ENCODE measurements at regions not wholly inside any gene's neighbourhood (a gene's known extent, or its start where the extent isn't known, plus 50 kb on each side); places are given as distances from the start of the nearest gene placed in this dataset.
"Not testable (repeated sequence)": the region's sequence is repeated elsewhere in the genome, so short reads cannot be mapped to it uniquely, and the experiment has no call there.

DNA sequence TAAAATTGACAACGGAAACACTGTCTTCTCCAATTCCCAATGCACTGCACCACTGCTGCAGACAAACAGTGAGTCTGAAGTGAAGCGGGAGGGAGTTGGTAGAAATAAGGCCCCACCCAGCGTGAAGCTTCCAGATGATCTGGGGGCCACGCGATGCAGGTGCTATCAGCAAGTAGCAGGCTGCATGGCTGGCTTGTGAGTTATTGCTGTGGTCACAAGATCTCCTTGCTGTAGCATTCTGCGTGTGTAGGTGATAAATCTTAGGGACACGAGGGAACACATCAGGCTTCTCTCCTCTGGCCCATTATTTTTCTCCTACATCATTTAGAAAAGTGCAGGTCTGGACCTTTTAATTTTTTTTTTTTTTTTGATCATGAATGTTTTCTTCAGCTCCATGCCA lies 407.6 kb downstream of the TMEM114 start:
- DNase-seq: peak; percentile 90

DNA sequence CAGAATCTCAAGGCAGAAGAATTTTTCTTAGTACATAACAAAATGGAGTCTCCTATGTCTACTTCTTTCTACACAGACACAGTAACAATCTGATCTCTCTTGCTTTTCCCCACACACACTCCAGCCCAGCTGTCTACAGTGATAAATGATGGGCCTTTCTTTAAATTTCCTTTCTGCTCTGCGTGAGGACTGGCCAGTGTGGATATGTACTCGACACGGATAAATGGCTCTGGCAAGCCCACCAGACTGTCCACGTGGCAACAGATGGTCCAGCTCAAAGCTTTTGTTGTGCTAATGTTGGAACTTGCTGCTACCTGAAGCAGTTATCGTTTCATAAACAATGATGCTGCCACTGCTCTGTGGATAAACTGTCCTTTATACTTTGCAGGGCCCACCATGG lies 410.7 kb downstream of the TMEM114 start:
- no peak for DNase-seq

- no peak for DNase-seq
Measured at GRCh38 chr16:8178271-8178670, 412.0 kb downstream of the TMEM114 start.

DNA sequence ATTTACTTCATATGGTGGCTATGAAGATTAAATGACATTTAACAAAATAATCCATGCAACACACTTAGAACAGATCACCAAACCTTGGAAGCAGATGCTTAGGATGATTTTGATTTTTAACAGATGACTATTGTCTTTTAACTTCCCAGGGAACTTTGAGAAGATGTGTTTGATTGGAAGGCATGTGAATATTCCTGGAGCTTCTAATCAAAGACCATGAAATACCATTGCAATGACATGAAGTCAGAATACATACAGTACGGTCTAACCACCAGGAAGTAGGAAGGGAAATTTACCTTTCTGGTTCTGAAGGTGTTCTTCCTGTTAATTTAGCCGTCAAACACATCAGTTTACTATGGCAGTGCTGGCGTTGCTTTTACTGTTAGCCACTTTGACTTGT lies 414.9 kb downstream of the TMEM114 start:
- no peak for DNase-seq

GRCh38 chr16:8173111-8173644 lies 417.1 kb downstream of the TMEM114 start:
- peak; percentile 82 for DNase-seq

DNA sequence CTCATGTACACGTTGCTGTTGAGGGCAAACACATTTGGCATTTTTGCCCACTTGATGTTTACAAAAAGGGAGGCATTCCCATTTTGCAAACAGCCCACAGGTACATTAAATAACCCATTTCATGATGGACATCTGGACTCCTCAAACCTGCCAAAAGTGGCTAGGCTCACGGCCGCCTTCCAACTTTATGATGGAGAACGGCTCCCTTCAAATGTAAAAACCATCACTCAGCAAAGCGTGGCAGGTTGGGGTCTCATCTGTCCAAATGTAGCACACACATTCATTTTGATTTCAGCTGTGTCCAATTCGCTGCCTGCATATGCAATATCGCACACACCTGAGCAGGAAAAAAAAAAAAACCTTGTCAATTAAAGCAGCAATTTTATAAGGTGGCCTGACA lies 417.8 kb downstream of the TMEM114 start:
- no peak for DNase-seq

DNA sequence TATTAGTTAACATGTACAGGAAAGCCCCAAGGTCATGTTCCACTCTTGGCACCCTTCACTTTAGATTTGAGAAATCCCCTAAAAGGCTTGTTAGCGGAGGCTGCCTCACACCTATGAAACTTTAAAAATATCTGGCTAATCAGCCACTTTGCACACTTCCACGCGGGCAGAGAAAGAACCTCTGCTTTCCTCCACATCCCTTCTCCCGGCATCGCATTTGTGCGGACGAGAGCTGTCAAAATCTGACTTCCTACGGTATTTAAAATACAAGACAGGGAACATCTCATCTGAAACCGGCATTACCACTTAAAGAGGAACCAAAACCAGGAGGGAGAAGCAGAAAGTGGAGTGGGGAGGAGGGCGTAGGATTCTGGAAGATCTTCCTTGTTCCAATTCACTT lies 422.3 kb downstream of the TMEM114 start:
- no peak for DNase-seq

DNA sequence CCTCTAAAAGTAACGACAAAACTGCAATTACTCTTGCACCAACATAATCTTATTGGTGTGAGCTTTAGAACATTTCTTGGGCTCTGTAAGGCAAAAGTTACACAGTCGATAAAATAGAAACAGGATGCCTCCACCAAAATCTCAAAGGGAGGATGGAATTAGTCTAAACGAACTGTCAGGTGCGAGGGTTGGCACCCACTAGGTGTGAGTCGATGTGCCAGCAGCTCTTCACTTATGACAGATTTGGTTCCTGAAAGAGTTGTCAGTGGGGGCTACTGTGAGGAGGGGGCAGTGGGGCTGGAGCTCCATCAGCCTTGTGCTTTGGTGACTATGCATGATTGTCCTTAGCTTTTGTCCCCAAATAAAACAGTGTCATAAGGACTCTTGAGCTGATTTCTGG lies 422.9 kb downstream of the TMEM114 start:
- no peak for DNase-seq

DNA sequence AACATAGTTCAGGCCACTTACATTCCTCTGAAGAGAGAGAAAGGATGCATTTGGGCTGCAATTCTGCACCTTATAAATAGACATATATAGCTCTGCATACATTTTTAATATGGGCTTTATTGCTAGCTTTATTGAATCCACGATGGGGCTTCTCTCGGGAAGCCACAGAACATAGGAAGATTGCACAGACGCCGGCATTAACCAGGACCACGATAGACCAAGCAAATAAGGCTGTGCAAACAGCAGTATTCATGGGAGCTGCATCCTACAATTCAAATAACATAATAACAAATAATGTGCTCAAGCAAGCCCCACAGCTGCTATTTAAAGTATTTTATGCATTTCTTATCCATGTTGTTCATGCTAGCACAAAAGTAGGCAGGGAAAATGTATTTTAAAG lies 432.3 kb downstream of the TMEM114 start:
- no peak for DNase-seq

DNA sequence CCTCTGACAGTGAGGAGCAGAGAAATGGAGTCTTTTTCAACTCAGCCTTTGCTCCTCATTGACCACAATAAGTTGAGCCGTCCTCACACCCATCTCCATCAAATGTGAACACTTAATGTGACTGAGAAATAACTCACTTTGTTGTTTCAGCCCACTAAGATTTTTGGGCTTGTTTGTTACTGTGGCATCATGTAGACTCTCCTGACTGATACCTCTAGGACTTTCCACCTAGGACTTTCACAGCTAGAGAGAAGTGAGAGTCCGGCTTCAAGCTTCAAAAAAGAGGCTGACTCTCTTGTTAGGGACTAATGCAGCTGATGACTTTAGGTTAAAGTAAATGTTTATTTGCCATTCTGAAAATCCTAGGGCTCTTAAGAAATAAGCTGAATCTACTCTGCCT lies 435.0 kb downstream of the TMEM114 start:
- DNase-seq: no peak

GRCh38 chr16:8146256-8147012 lies 443.9 kb downstream of the TMEM114 start:
- no peak for DNase-seq

- DNase-seq: no peak
Measured at GRCh38 chr16:8138666-8139065, 451.6 kb downstream of the TMEM114 start.

GRCh38 chr16:8137606-8138005 lies 452.7 kb downstream of the TMEM114 start:
- no peak for DNase-seq

GRCh38 chr16:8130197-8130596 lies 460.1 kb downstream of the TMEM114 start:
- DNase-seq: no peak

DNA sequence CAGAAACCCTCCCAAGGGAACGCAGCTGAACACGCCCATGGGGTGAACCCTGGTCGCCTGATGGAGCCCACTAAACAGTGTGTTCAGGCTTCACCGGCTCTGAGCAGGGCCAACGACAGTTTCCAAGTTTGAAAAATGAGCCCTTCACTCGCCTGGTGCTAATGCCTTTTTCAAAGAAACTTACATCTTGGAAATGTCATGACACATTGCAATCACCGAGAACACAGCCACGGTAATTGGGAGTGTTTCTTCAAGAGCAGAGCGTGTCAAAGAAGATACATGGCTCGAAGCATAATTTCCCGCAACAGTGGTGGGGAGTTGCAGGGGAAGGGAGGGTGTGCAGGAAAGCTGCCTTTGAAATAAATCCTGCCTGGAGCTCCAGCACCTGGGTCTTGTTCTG lies 463.2 kb downstream of the TMEM114 start:
- DNase-seq: no peak

- DNase-seq: no peak
Measured at GRCh38 chr16:8126313-8126712, 464.0 kb downstream of the TMEM114 start.

- no peak for DNase-seq
Measured at GRCh38 chr16:8120001-8120400, 470.3 kb downstream of the TMEM114 start.

DNA sequence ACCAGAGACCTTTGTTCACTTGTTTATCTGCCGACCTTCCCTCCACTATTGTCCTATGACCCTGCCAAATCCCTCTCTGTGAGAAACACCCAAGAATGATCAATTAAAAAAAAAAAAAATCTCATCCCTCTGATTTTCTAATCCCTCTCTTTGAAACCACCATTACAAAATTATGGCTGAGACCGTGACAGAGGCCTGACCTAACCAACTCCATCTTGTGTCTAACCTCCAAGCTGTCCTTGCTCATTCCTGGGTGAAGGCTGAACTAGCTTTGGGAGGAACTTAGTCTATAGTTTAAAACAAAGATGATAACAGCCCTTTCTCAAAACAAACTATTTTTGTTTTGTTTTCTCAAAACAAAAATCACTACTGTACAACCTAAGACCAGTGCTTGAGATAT lies 474.5 kb downstream of the TMEM114 start:
- no peak for DNase-seq

DNA sequence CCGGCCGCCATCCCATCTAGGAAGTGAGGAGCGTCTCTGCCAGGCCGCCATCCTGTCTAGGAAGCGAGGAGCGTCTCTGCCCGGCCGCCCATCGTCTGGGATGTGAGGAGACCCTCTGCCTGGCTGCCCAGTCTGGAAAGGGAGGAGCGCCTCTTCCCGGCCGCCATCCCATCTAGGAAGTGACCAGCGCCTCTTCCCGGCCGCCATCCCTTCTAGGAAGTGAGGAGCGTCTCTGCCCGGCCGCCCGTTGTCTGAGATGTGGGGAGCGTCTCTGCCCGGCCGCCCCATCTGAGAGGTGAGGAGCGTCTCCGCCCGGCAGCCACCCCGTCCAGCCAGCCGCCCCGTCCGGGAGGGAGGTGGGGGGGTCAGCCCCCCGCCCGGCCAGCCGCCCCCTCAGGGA lies 475.4 kb downstream of the TMEM114 start:
- DNase-seq: not testable (repeated sequence)

- DNase-seq: no peak
Measured at GRCh38 chr16:8113843-8114242, 476.5 kb downstream of the TMEM114 start.

- no peak for DNase-seq
Measured at GRCh38 chr16:8110572-8111514, 479.5 kb downstream of the TMEM114 start.

DNA sequence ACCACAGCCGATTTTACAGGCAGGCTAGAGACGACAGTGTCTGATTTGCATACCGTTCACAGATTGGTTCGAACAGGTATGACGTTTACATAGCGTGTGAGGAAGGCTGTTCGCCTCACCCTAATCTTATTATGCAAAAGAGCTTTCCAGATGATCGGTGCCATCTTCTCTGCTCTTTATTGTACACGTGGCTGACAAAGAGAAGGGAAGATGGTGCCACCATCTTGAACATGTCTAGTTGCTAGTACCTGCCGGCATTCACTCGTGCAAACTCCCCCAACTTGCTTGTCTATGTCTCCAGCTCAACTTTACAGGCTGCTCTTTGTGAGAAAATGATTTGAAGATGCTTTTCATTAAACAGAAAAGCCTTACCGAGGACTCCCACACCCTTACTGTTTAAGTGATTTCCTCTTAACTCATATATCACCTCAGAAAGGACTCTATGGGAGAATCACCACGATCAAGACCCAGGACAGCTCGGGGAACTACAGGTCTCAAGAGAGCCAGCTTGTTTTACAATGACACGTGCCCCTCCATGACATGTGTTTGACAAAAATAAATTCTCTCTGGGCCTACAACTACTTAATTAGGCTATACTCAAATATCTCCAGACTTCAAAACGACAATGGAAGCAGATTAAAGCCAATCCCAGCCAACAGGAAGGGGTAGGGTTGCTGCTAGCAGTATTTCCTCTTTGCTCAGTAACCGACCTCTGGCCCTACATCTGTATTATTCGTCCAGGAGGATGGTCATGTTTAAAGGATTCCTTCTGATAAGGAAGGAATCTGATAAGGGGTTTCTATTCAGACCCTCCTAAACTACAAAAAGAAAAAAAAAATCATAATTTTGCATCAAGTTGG lies 480.6 kb downstream of the TMEM114 start:
- DNase-seq: no peak

GRCh38 chr16:8108991-8109509 lies 481.3 kb downstream of the TMEM114 start:
- no peak for DNase-seq

Data from hematopoietic multipotent progenitor cell treated with erythropoietin and hydrocortisone succinate and interleukin-3 and kit ligand, for 8 days (in vitro differentiated cells).